MM.1S (cell line): ENCODE measurements at regions not wholly inside any gene's neighbourhood (a gene's known extent, or its start where the extent isn't known, plus 50 kb on each side); places are given as distances from the start of the nearest gene placed in this dataset.
"Not testable (repeated sequence)": the region's sequence is repeated elsewhere in the genome, so short reads cannot be mapped to it uniquely, and the experiment has no call there.

ENCODE experiments used
- DNase-seq: peaks from one replicate; pipeline ENCODE4 v3.0.0-alpha.2; 2015
- H2AFZ ChIP-seq: fragments of 300-600 bp; sonication (generic); 2 replicates; pipeline ENCODE4 v1.6.0; 2016; ENCODE audit warnings: antibody characterized with exemption, low read length
- H3F3A ChIP-seq: fragments of 300-600 bp; sonication (generic); 2 replicates; pipeline ENCODE4 v1.6.1; 2016; ENCODE audit warnings: mild to moderate bottlenecking, antibody characterized with exemption, low read length, moderate library complexity, mixed read lengths; ENCODE audit not compliant: insufficient read depth
- H3K27ac ChIP-seq: fragments of 300-600 bp; sonication (generic); 2 replicates; pipeline ENCODE4 v1.5.1; 2016; ENCODE audit warnings: mild to moderate bottlenecking, low read length
- H3K27me3 ChIP-seq: fragments of 300-600 bp; sonication (generic); replicated peaks from 2 replicates; pipeline ENCODE4 v1.6.0; 2016; ENCODE audit warnings: low read length; ENCODE audit not compliant: insufficient read depth
- H3K36me3 ChIP-seq: fragments of 300-600 bp; sonication (generic); replicated peaks from 2 replicates; pipeline ENCODE4 v1.6.1; 2016; ENCODE audit warnings: mild to moderate bottlenecking, low read length, mixed read lengths; ENCODE audit not compliant: insufficient read depth
- H3K4me1 ChIP-seq: fragments of 300-600 bp; sonication (generic); 2 replicates; pipeline ENCODE4 v1.6.1; 2016; ENCODE audit warnings: low read length, mixed read lengths
- H3K4me2 ChIP-seq: fragments of 300-600 bp; sonication (generic); 2 replicates; pipeline ENCODE4 v1.6.0; 2016; ENCODE audit warnings: low read depth, low read length
- H3K4me3 ChIP-seq: fragments of 300-600 bp; sonication (generic); 2 replicates; pipeline ENCODE4 v1.5.1; 2016; ENCODE audit warnings: low read length, mixed read lengths
- H3K79me2 ChIP-seq: fragments of 300-600 bp; sonication (generic); 2 replicates; pipeline ENCODE4 v1.6.1; 2016; ENCODE audit warnings: mixed run types, low read length, mixed read lengths
- H3K9ac ChIP-seq: fragments of 300-600 bp; sonication (generic); 2 replicates; pipeline ENCODE4 v1.6.1; 2016; ENCODE audit warnings: low read length, mixed read lengths
- H3K9me2 ChIP-seq: fragments of 300-600 bp; sonication (generic); replicated peaks from 2 replicates; pipeline ENCODE4 v1.6.1; 2016; ENCODE audit warnings: mild to moderate bottlenecking, low read length, mixed read lengths; ENCODE audit not compliant: insufficient read depth
- H3K9me3 ChIP-seq: fragments of 300-600 bp; sonication (generic); replicated peaks from 2 replicates; pipeline ENCODE4 v1.6.1; 2016; ENCODE audit warnings: mild to moderate bottlenecking, low read length, mixed read lengths; ENCODE audit not compliant: insufficient read depth
- H4K20me1 ChIP-seq: fragments of 300-600 bp; sonication (generic); 2 replicates; pipeline ENCODE4 v1.6.1; 2016; ENCODE audit warnings: mild to moderate bottlenecking, low read length, moderate library complexity, mixed read lengths; ENCODE audit not compliant: insufficient read depth
- CTCF ChIP-seq: fragments of 300-600 bp; sonication (generic); IDR thresholded peaks from 2 replicates; pipeline ENCODE4 v1.5.1; 2016; ENCODE audit warnings: antibody characterized with exemption, low read length, mixed read lengths
- EZH2 ChIP-seq: fragments of 300-600 bp; sonication (generic); optimal IDR thresholded peaks from 2 replicates; pipeline ENCODE3; 2017; ENCODE audit warnings: low read depth, mild to moderate bottlenecking, antibody characterized with exemption, low read length, mixed read lengths
- EZH2phosphoT487 ChIP-seq: fragments of 300-600 bp; sonication (generic); IDR thresholded peaks from 2 replicates; pipeline ENCODE4 v1.6.1; 2018; ENCODE audit warnings: antibody characterized with exemption, low read length

- Histone ChIP-seq H3K4me2 (no peak overlapping the region), H3K4me1 (0 out of 2 replicates have a peak, but pooled peaks cover 4% of the 10 kb centered on the region), H3K27me3 (no peaks in the 10 kb centered on the region), H3F3A (no peaks in the 10 kb centered on the region), H3K9me2 (no peaks in the 10 kb centered on the region), H3K79me2 (no peaks in the 10 kb centered on the region), H2AFZ (no peak overlapping the region), H3K27ac (no peak overlapping the region), H4K20me1 (no peaks in the 10 kb centered on the region), H3K4me3 (no peak overlapping the region), H3K9me3 (no peaks in the 10 kb centered on the region), H3K9ac (no peak overlapping the region), H3K36me3 (no peaks in the 10 kb centered on the region)
- no peak for DNase-seq
- TF ChIP-seq EZH2: no peak
- no peak for TF ChIP-seq CTCF
- TF ChIP-seq EZH2phosphoT487: no peak
Measured at GRCh38 chr13:108049211-108049610, 166.1 kb downstream of the LIG4 start.

GRCh38 chr13:108044954-108045353 lies 170.4 kb downstream of the LIG4 start:
- H3K4me1 ChIP-seq: no peaks in the 10 kb centered on the region
- H2AFZ ChIP-seq: no peak overlapping the region
- no peak overlapping the region for H3K9ac ChIP-seq
- no peaks in the 10 kb centered on the region for H3F3A ChIP-seq
- no peaks in the 10 kb centered on the region for H3K27me3 ChIP-seq
- H4K20me1 ChIP-seq: no peaks in the 10 kb centered on the region
- DNase-seq: no peak
- no peak overlapping the region for H3K4me2 ChIP-seq
- no peaks in the 10 kb centered on the region for H3K79me2 ChIP-seq
- no peaks in the 10 kb centered on the region for H3K9me3 ChIP-seq
- no peaks in the 10 kb centered on the region for H3K36me3 ChIP-seq
- no peak for TF ChIP-seq CTCF
- TF ChIP-seq EZH2phosphoT487: no peak
- TF ChIP-seq EZH2: no peak
- no peak overlapping the region for H3K4me3 ChIP-seq
- H3K9me2 ChIP-seq: no peaks in the 10 kb centered on the region
- no peak overlapping the region for H3K27ac ChIP-seq

GRCh38 chr13:108042866-108043265 lies 172.5 kb downstream of the LIG4 start:
- not testable (repeated sequence) for H2AFZ ChIP-seq, H3K79me2 ChIP-seq, H3K4me2 ChIP-seq, H3K4me1 ChIP-seq, H3K27me3 ChIP-seq, H3K9me2 ChIP-seq, H3K27ac ChIP-seq, H4K20me1 ChIP-seq, H3K9ac ChIP-seq, H3K36me3 ChIP-seq, H3K9me3 ChIP-seq, H3F3A ChIP-seq, DNase-seq, H3K4me3 ChIP-seq

GRCh38 chr13:108037348-108037747 lies 178.0 kb downstream of the LIG4 start:
- Histone ChIP-seq H4K20me1 (no peaks in the 10 kb centered on the region), H3K4me1 (no peaks in the 10 kb centered on the region), H2AFZ (no peak overlapping the region), H3K36me3 (no peaks in the 10 kb centered on the region), H3K9me2 (no peaks in the 10 kb centered on the region), H3K9me3 (no peaks in the 10 kb centered on the region), H3K4me3 (no peak overlapping the region), H3K27ac (no peak overlapping the region), H3F3A (no peaks in the 10 kb centered on the region), H3K27me3 (no peaks in the 10 kb centered on the region), H3K79me2 (no peaks in the 10 kb centered on the region), H3K4me2 (no peak overlapping the region), H3K9ac (no peak overlapping the region)
- TF ChIP-seq CTCF: no peak
- no peak for TF ChIP-seq EZH2phosphoT487
- no peak for TF ChIP-seq EZH2
- DNase-seq: no peak
